GM19351 (cell line): ENCODE measurements at regions not wholly inside any gene's neighbourhood (a gene's known extent, or its start where the extent isn't known, plus 50 kb on each side); places are given as distances from the start of the nearest gene placed in this dataset.

Experiments
- ATAC-seq: cut with Tn5 transposase; IDR thresholded peaks from one replicate; pipeline ENCODE4 v1.9.1; 2021; ENCODE audit warnings: mild to moderate bottlenecking, moderate library complexity; ENCODE audit not compliant: unreplicated experiment

- ATAC-seq = no peak
Measured at GRCh38 chr10:31140716-31141115, 109.1 kb upstream of the ZNF438 start.

DNA sequence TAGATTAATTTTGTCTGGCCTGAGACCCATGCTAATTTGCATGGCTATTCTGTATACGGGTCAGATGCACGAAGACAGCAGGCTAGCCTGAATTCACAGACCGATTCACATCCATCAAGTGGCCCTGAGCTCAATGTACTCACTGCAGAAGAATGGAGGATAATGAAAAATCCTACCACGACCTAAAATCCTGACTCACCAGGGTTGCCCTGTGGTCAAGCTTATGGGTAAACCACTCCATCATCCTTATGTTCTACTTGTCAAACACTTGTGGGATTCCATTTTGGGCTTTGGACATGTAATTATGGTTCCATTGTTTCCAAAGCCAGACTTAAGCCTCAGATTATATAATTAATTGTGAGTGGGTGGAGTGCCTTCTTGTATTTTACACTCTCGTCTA lies 110.4 kb upstream of the ZNF438 start:
- no peak for ATAC-seq

DNA sequence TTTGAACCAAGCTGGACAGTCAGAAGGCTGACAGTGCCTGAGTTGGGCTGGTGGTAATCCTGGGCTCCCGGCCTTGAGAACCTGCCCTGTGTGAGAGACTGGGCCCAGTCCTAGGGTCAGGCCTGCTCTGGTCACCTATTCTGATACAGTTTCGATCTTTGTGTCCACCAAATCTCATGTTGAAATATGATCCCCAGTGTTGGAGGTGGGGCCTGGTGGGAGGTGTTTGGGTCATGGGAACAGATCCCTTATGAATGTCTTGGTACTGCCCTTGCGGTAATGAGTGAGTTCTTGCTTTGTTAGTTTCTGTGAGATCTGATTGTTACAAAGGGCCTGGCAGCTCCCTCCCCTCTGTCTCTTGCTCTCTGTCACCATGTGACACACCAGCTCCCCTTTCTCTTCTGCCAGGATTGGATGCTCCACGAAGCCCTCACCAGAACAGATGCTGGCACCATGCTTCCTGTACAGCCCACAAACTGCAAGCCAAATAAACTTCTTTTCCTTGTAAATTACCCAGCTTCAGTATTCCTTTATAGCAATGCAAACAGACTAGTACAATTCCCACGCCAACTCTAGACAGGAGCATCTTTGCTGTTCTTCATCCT lies 111.8 kb upstream of the ZNF438 start:
- ATAC-seq = no peak

DNA sequence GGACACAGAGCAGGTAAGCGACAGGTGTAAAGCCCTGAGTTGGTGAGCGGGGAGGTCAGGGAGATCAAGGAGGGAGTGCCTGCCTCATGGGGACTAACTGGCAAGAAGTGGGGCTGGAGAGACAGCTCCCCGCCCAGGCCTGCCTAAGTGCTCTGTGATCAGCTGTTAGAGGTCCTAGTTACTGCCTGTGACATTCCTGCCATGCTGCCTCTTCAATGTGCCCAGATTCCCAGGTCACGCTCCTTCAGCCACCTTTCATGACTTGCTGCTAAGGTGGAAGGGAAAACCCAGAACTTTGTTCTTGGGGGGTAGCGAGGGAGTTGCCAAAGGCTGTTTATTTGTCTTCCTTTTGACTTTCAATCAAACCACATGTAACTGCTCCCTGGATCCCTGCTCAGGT lies 114.3 kb upstream of the ZNF438 start:
- no peak for ATAC-seq

GRCh38 chr10:31146491-31147209 lies 115.0 kb upstream of the ZNF438 start:
- ATAC-seq = no peak

GRCh38 chr10:31147210-31147608 lies 115.5 kb upstream of the ZNF438 start:
- ATAC-seq = no peak

DNA sequence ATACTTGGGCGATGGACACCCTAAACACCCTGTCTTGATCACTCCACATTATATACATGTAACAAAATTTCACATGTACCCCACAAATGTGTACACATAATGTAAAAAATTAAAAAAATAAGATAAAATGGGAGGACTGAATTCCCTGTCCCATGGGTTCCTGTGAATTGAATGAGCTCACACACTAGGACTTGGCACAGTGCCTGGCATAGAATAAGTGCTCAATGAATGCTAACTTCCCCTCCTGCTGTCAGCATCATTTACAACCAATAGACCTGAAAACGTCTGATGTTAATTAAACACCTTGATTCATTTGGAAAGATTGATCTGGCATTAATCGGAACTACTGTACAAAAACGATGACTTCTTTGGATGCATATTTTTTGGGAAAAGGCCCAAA lies 117.3 kb upstream of the ZNF438 start:
- no peak for ATAC-seq

- no peak for ATAC-seq
Measured at GRCh38 chr10:31149835-31150512, 118.3 kb upstream of the ZNF438 start.

DNA sequence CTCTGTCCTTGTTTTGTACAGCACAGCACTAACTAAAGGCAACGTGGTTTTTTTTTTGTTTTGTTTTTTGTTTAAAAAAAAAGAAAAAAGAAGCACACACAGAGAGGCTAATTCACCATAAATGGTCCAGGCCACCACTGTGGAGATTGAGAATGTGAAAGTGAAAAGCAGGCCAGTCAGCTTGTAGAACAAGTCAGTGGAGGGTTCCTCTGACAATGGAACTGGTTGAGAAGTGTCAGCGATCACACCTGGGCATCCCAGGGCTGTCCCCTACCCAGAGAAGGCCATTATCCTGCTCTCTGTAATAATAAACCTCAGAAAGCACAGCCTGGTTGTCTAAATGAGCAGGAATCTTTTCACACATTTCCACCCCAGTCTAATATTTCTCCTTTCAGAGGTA lies 119.6 kb upstream of the ZNF438 start:
- no peak for ATAC-seq

GRCh38 chr10:31152421-31153135 lies 120.9 kb upstream of the ZNF438 start:
- no peak for ATAC-seq

GRCh38 chr10:31153161-31153560 lies 121.5 kb upstream of the ZNF438 start:
- no peak for ATAC-seq

DNA sequence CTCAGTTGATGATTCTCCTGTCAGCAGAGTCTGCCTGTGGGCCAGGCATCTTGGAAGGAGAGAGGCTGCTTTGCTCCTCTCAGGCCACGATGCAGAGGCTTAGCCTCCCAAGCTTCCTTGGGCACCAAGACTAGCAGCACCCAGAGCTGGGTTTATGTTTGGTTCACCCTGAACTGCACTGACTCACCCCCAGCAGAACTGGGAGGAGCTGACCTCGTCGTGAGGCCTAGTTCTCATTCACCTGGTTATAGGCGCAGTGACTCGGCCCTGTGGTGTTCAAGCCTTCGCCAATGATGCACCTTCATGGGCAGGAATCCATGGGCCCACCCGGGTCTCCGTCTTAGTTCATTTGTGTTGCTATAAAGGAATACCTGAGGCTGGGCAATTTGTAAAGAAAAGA lies 122.0 kb upstream of the ZNF438 start:
- no peak for ATAC-seq

- no peak for ATAC-seq
Measured at GRCh38 chr10:31154996-31155395, 123.3 kb upstream of the ZNF438 start.

DNA sequence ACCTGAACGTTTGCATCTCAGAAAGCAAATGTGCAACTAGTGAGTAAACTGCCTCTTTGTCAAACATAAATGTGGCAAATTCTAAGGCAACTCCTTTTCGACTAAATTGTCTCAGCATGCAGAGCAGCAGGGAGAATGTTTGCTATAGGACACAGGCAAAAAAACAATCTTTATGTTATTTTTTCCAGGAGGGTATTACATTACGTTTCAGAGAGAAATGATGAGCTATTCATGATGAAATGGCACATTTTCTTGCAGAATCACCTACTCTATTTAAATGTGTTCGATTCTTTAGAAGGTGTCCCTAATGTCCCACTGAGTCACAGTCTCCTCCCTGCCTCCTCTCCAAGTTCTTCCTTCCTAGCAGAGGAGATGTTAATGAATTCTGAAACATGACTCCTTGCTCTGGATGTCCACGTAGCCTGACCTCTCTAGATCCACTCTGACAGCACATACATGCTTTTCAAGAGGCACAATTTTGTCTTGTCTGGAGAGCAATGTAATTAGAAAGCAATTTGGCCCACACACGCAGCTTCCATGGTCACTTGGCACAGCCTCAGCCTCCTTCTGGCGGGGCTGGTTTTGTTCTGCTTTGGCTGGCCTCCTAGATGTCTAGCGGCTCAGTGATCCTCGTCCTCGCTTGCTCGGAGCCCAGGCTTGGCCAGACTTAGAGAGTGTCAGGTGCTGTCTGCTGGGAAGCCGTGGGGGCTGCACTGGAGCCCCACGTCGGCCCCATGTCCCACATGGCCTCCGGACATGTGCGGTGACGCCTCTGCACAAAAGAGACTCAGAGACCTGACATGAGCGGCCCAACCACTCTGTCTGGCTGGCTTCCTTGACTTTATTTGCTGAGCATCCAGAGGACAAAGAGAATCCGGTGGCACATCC lies 125.7 kb upstream of the ZNF438 start:
- no peak for ATAC-seq

DNA sequence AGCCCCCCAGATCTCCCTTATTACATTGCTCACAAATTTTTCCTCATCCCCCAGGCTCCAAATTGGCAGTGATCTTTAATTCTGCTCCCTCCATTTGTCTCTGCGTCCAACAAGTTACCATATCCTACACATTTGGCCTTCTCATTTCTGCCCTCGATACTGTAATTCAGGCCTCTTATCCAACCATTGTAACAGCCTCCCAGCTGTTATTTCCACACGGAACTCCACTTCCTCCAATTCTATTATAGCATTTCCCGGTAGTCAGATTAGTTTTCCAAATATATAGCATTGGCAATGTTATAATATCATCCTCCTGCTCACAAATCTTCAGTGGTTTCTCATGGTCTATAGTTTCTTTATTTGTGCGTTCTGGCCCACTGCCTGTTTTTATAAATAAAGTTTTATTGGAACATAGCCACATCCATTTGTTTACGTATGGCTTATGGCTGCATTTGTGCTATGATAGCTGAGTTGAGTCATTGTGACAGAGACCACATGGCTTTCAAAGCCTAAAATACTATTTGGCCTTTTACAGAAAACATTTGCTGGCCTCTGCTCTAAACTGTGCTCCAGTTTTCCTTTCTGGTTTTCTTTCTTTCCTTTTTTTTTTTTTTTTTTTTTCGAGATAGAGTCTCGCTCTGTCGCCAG lies 126.5 kb upstream of the ZNF438 start:
- no peak for ATAC-seq

GRCh38 chr10:31166606-31167005 lies 134.9 kb upstream of the ZNF438 start:
- no peak for ATAC-seq

DNA sequence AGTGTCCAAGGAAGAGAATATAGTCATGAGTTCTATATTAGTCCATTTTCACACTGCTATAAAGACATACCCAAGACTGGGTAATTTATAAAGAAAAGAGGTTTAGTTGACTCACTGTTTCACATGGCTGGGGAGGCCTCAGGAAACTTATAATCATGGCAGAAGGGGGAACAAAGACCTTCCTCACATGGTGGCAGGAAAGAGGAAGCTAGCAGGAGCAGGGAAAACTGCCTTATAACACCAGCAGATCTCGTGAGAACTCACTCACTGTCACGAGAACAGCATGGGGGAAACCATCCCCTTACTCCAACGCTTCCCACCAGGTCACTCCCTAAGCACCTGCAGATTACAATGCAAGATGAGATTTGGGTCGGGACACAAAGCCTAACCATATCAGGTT lies 139.0 kb upstream of the ZNF438 start:
- no peak for ATAC-seq

- no peak for ATAC-seq
Measured at GRCh38 chr10:31171402-31172083, 139.9 kb upstream of the ZNF438 start.

DNA sequence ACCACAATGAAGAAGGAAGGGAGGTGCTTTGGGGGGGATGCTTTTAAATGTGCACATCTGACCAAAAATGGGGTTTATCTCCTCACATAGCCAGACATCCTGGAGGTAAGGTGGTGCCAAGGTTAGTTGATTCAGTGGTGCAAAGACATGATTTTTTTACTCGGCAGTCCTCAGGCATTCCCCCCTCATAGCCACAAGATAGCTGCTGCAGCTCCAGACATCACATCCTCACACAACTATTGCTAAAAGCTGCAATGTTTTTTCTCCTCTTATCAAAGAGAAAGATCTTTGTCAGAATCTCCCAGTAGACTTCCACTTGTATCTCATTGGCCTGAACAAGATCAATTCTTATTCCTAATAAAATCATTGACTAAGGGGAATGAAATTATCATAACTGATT lies 141.3 kb upstream of the ZNF438 start:
- no peak for ATAC-seq

- no peak for ATAC-seq
Measured at GRCh38 chr10:31173752-31174151, 142.1 kb upstream of the ZNF438 start.
